Sigmoid colon (tissue), 4 donors: ENCODE measurements at regions not wholly inside any gene's neighbourhood (a gene's known extent, or its start where the extent isn't known, plus 50 kb on each side); places are given as distances from the start of the nearest gene placed in this dataset.

ENCODE experiments used
- CTCF ChIP-seq, 4 experiments: fragments of 450-650 bp in 3 of 4; fragments of 200-600 bp in 1 of 4; IDR thresholded peaks; one replicate each; pipeline ENCODE4 v1.5.1; 2016 to 2019; ENCODE audit warnings: antibody characterized with exemption in 4 of 4, mild to moderate bottlenecking in 3 of 4, moderate library complexity in 2 of 4
- POLR2A ChIP-seq, 2 donors: fragments of 450-650 bp; IDR thresholded peaks; one replicate each; pipeline ENCODE4 v1.6.1; 2016; ENCODE audit warnings: antibody characterized with exemption in 2 of 2, mild to moderate bottlenecking in 2 of 2, moderate library complexity in 2 of 2
- POLR2AphosphoS5 ChIP-seq, 4 donors: sonication (generic); formaldehyde crosslinking; IDR thresholded peaks; one replicate each; pipeline ENCODE4 v1.6.1; 2017; ENCODE audit warnings: antibody characterized with exemption in 4 of 4

GRCh38 chr2:189258616-189259365 lies 79.2 kb upstream of the COL5A2 start:
- TF ChIP-seq CTCF (IDR thresholded peaks at IDR 0.05) (no peak), POLR2A (IDR thresholded peaks at IDR 0.05) (no peak), POLR2AphosphoS5 (IDR thresholded peaks at IDR 0.05) (no peak)
